ENCODE measurements at regions not wholly inside any gene's neighbourhood (a gene's known extent, or its start where the extent isn't known, plus 50 kb on each side); places are given as distances from the start of the nearest gene placed in this dataset.

- TF ChIP-seq POLR2AphosphoS5 (IDR thresholded peaks at IDR 0.05; ENCODE audit: borderline replicate concordance, low read depth, low read length) = no peak
- no peak for TF ChIP-seq EZH2 (IDR thresholded peaks at IDR 0.05)
These were observed 110.2 kb upstream of the MTNR1B start for GRCh38 chr11:92859156-92859690.

Measured in SK-N-MC (cell line).